ENCODE measurements at regions not wholly inside any gene's neighbourhood (a gene's known extent, or its start where the extent isn't known, plus 50 kb on each side); places are given as distances from the start of the nearest gene placed in this dataset.

DNA sequence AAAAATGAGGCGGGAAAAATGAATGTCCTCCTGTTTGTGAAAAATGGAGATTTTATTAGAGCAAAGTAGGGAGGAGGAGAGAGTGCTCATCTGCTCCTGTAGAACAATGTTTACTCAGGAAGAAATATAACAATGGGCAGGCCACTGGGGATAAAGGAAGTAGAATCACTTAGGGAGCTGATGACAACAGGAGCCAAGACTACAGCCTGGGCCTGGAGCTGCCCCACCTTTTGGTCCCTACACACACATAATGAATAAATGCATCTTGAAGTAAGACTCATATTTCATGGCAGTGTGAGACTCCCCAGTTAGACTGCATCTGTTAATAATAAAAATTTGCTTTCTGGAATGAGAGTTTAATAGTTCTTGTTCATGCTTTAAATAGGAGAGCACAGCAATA is 1939.8 kb downstream of the EFNA5 start:
- Histone ChIP-seq H3K9ac (ENCODE audit: low read depth in 1 of 2, low read length in 2 of 2) (no peak overlapping the region), H3K4me1 (ENCODE audit: control insufficient read depth in 4 of 4, insufficient read depth in 4 of 4, low read length in 3 of 4) (no peaks in the 10 kb centered on the region), H3K36me3 (ENCODE audit: control insufficient read depth in 4 of 4, insufficient read depth in 3 of 4, low read depth in 1 of 4, low read length in 3 of 4) (no peaks in the 10 kb centered on the region), H3K4me3 (ENCODE audit: low read depth in 1 of 3, low read length in 3 of 3) (no peak overlapping the region), H3K27ac (ENCODE audit: low read depth in 1 of 2, low read length in 2 of 2) (no peak overlapping the region), H3K27me3 (ENCODE audit: control insufficient read depth in 4 of 4, insufficient read depth in 4 of 4, low read length in 3 of 4) (no peaks in the 10 kb centered on the region), H3K9me3 (ENCODE audit: control insufficient read depth in 4 of 4, low read length in 3 of 4) (no peaks in the 10 kb centered on the region)
- TF ChIP-seq RXRA (IDR thresholded peaks at IDR 0.05): no peak
- TF ChIP-seq, protein P1, sequence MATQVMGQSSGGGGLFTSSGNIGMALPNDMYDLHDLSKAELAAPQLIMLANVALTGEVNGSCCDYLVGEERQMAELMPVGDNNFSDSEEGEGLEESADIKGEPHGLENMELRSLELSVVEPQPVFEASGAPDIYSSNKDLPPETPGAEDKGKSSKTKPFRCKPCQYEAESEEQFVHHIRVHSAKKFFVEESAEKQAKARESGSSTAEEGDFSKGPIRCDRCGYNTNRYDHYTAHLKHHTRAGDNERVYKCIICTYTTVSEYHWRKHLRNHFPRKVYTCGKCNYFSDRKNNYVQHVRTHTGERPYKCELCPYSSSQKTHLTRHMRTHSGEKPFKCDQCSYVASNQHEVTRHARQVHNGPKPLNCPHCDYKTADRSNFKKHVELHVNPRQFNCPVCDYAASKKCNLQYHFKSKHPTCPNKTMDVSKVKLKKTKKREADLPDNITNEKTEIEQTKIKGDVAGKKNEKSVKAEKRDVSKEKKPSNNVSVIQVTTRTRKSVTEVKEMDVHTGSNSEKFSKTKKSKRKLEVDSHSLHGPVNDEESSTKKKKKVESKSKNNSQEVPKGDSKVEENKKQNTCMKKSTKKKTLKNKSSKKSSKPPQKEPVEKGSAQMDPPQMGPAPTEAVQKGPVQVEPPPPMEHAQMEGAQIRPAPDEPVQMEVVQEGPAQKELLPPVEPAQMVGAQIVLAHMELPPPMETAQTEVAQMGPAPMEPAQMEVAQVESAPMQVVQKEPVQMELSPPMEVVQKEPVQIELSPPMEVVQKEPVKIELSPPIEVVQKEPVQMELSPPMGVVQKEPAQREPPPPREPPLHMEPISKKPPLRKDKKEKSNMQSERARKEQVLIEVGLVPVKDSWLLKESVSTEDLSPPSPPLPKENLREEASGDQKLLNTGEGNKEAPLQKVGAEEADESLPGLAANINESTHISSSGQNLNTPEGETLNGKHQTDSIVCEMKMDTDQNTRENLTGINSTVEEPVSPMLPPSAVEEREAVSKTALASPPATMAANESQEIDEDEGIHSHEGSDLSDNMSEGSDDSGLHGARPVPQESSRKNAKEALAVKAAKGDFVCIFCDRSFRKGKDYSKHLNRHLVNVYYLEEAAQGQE (IDR thresholded peaks at IDR 0.05): no peak
- no peak for TF ChIP-seq TAF1 (conservative IDR thresholded peaks at IDR 0.05)
- TF ChIP-seq, protein P2, sequence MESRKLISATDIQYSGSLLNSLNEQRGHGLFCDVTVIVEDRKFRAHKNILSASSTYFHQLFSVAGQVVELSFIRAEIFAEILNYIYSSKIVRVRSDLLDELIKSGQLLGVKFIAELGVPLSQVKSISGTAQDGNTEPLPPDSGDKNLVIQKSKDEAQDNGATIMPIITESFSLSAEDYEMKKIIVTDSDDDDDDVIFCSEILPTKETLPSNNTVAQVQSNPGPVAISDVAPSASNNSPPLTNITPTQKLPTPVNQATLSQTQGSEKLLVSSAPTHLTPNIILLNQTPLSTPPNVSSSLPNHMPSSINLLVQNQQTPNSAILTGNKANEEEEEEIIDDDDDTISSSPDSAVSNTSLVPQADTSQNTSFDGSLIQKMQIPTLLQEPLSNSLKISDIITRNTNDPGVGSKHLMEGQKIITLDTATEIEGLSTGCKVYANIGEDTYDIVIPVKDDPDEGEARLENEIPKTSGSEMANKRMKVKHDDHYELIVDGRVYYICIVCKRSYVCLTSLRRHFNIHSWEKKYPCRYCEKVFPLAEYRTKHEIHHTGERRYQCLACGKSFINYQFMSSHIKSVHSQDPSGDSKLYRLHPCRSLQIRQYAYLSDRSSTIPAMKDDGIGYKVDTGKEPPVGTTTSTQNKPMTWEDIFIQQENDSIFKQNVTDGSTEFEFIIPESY (IDR thresholded peaks at IDR 0.05): no peak
- 87% methylated on average over 1 of the region's 1 CpG for WGBS
- no peak for DNase-seq (ENCODE audit: low spot score)

DNA sequence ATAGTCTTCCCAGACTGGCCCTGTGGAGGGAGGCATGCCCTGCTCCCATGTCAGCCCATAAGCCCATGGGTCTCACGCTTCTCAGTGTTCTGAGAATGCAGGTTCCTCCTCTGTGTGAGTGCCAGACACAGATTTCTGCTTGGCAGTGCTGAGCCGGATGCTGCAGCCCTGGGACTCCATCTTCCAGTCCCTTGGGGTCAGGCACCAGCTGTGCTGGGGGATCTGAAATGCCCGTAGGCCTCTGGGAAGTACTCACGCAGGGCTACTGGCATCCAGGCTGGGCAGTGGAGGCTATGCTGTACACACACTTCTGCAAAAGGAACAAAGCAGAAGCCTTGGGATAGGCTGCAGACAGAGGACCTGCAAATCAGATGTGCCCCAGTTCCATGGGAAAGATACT is 1944.6 kb downstream of the EFNA5 start:
- TF ChIP-seq HNF4G (IDR thresholded peaks at IDR 0.05) (no peak), FOXA2 (IDR thresholded peaks at IDR 0.05) (no peak)
- 69% methylated on average over 4 of the region's 4 CpGs for WGBS

DNA sequence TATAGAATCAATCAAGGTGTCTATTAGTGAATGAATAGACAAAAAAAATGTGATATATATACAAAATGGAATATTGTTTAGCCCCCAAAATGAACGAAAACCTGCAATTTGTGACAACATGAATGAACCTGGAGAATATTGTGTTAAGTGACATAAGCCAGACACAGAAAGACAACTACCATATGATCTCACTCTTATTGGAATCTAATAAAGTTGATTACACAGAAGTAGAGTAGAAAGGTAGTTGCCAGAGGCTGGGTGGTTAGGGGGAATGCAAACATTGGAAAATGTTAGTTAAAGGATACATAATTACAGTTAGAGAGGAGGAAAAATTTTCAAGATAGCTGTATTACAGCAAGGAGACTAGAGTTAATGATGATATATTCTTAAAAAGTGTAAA is 1962.3 kb downstream of the EFNA5 start:
- H3K36me3 ChIP-seq (ENCODE audit: control insufficient read depth in 4 of 4, insufficient read depth in 3 of 4, low read depth in 1 of 4, low read length in 3 of 4): no peaks in the 10 kb centered on the region
- no peaks in the 10 kb centered on the region for H3K27me3 ChIP-seq (ENCODE audit: control insufficient read depth in 4 of 4, insufficient read depth in 4 of 4, low read length in 3 of 4)
- 54% methylated on average over 1 of the region's 1 CpG for WGBS
- H3K4me1 ChIP-seq (ENCODE audit: control insufficient read depth in 4 of 4, insufficient read depth in 4 of 4, low read length in 3 of 4): no peaks in the 10 kb centered on the region
- H3K9ac ChIP-seq (ENCODE audit: low read depth in 1 of 2, low read length in 2 of 2): no peak overlapping the region
- H3K4me3 ChIP-seq (ENCODE audit: low read depth in 1 of 3, low read length in 3 of 3): no peak overlapping the region
- DNase-seq (ENCODE audit: low spot score): no peak
- no peak overlapping the region for H3K27ac ChIP-seq (ENCODE audit: low read depth in 1 of 2, low read length in 2 of 2)
- H3K9me3 ChIP-seq (ENCODE audit: control insufficient read depth in 4 of 4, low read length in 3 of 4): no peaks in the 10 kb centered on the region
- no peak for TF ChIP-seq JUND (IDR thresholded peaks at IDR 0.05)
- TF ChIP-seq YY1 (IDR thresholded peaks at IDR 0.05): no peak
- no peak for TF ChIP-seq RAD21 (IDR thresholded peaks at IDR 0.05)
- TF ChIP-seq, protein P3, sequence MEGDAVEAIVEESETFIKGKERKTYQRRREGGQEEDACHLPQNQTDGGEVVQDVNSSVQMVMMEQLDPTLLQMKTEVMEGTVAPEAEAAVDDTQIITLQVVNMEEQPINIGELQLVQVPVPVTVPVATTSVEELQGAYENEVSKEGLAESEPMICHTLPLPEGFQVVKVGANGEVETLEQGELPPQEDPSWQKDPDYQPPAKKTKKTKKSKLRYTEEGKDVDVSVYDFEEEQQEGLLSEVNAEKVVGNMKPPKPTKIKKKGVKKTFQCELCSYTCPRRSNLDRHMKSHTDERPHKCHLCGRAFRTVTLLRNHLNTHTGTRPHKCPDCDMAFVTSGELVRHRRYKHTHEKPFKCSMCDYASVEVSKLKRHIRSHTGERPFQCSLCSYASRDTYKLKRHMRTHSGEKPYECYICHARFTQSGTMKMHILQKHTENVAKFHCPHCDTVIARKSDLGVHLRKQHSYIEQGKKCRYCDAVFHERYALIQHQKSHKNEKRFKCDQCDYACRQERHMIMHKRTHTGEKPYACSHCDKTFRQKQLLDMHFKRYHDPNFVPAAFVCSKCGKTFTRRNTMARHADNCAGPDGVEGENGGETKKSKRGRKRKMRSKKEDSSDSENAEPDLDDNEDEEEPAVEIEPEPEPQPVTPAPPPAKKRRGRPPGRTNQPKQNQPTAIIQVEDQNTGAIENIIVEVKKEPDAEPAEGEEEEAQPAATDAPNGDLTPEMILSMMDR (IDR thresholded peaks at IDR 0.05; ENCODE audit: low read depth, low read length, missing input control): no peak
- no peak for TF ChIP-seq SP1 (IDR thresholded peaks at IDR 0.05)
- TF ChIP-seq FOXA1 (IDR thresholded peaks at IDR 0.05): no peak
- TF ChIP-seq GABPA (IDR thresholded peaks at IDR 0.05 in 1 of 2, conservative IDR thresholded peaks at IDR 0.05 in 1 of 2): no peak
- TF ChIP-seq, protein P2 (IDR thresholded peaks at IDR 0.05): no peak
- no peak for TF ChIP-seq HNF4G (IDR thresholded peaks at IDR 0.05)
- TF ChIP-seq FOXA2 (IDR thresholded peaks at IDR 0.05): no peak
- TF ChIP-seq HNF4A (conservative IDR thresholded peaks at IDR 0.05): no peak
- TF ChIP-seq TAF1 (conservative IDR thresholded peaks at IDR 0.05): no peak
- no peak for TF ChIP-seq EGR1 (IDR thresholded peaks at IDR 0.05; ENCODE audit: low read depth in 2 of 2)
- TF ChIP-seq, protein P4, sequence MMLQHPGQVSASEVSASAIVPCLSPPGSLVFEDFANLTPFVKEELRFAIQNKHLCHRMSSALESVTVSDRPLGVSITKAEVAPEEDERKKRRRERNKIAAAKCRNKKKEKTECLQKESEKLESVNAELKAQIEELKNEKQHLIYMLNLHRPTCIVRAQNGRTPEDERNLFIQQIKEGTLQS (IDR thresholded peaks at IDR 0.05): no peak
- TF ChIP-seq, protein P5, sequence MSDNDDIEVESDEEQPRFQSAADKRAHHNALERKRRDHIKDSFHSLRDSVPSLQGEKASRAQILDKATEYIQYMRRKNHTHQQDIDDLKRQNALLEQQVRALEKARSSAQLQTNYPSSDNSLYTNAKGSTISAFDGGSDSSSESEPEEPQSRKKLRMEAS (IDR thresholded peaks at IDR 0.05): no peak
- no peak for TF ChIP-seq NR2F2 (IDR thresholded peaks at IDR 0.05)
- no peak for TF ChIP-seq RXRA (IDR thresholded peaks at IDR 0.05)

More for the DNA sequence above, 1944.6 kb downstream of the EFNA5 start:
- Histone ChIP-seq H3K9ac (ENCODE audit: low read depth in 1 of 2, low read length in 2 of 2) (no peak overlapping the region), H3K4me3 (ENCODE audit: low read depth in 1 of 3, low read length in 3 of 3) (no peak overlapping the region), H3K4me1 (ENCODE audit: control insufficient read depth in 4 of 4, insufficient read depth in 4 of 4, low read length in 3 of 4) (no peaks in the 10 kb centered on the region), H3K27ac (ENCODE audit: low read depth in 1 of 2, low read length in 2 of 2) (no peak overlapping the region), H3K36me3 (ENCODE audit: control insufficient read depth in 4 of 4, insufficient read depth in 3 of 4, low read depth in 1 of 4, low read length in 3 of 4) (no peaks in the 10 kb centered on the region), H3K27me3 (ENCODE audit: control insufficient read depth in 4 of 4, insufficient read depth in 4 of 4, low read length in 3 of 4) (no peaks in the 10 kb centered on the region), H3K9me3 (ENCODE audit: control insufficient read depth in 4 of 4, low read length in 3 of 4) (peaks cover 0 to 2% (median 0%) of the 10 kb centered on the region in 4 donors)
- no peak for DNase-seq (ENCODE audit: low spot score)

Data from liver (tissue), 8 donors.